Heart left ventricle (tissue), 13 donors: ENCODE measurements at regions not wholly inside any gene's neighbourhood (a gene's known extent, or its start where the extent isn't known, plus 50 kb on each side); places are given as distances from the start of the nearest gene placed in this dataset.
"Not testable (repeated sequence)": the region's sequence is repeated elsewhere in the genome, so short reads cannot be mapped to it uniquely, and the experiment has no call there.

Experiments
- POLR2A ChIP-seq, 2 donors: fragments of 450-650 bp; IDR thresholded peaks; one replicate each; pipeline ENCODE4 v1.6.1; 2017; ENCODE audit warnings: antibody characterized with exemption in 2 of 2, mild to moderate bottlenecking in 2 of 2, moderate library complexity in 2 of 2
- TF ChIP-seq, protein P1 (sequence below), 12 donors: fragments of 200-600 bp; sonication (generic) in 4 of 12; IDR thresholded peaks; one replicate each; pipeline versions ENCODE4 v1.5.0 to v1.8.0; 2018 to 2022; ENCODE audit warnings: antibody characterized with exemption in 12 of 12, mild to moderate bottlenecking in 5 of 12
- donor health status: ischemic (EF 13 %, LVEDD 7.1; RV severe dilation, severe dysfunction).
- donor health status: DM: no; HTN: yes; CAD: no.
- donor health status: DM: no; HTN: no; CAD: no.
- donor health status: ischemic (EF 25% LVEDD 6.9; RV normal size, moderate dysfunction).
- donor health status: ischemic (EF 25% LVEDD 5.7; RV mildly dilated, moderate dysfunction).
- donor health status: ischemic (EF 35%, LVEDD 5.7; RV mildly dilated, moderate dysfunction).
- donor health status: nonischemic (EF 11% LVEDD 7.7; RV severe dilation, severe dysfunction).
- donor health status: DM: yes; HTN: yes; CAD: no.
- donor health status: PGD.
- donor health status: ischemic (EF 29% LVEDD 5.4; RV normal size, mild dysfunction).
- donor health status: nonischemic (EF 23%, LVEDD 6.1; RV moderate dilation, normal function).

DNA sequence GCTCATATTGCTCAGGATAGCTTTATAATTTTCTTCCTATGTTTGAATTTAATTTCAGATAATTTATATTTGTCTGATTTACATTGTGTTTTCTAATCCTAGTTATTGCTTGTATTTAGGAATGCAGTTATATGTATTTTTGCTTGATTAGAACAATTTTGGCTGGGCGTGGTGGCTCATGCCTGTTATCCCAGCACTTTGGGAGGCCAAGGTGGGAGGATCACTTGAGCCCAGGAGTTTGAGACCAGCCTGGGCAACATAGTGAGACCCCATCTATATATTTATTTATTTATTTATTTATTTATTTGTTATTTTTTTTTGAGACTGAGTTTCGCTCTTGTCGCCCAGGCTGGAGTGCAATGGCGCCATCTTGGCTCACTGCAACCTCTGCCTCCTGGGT lies 73.9 kb downstream of the KPNA2 start:
- TF ChIP-seq, protein P1, sequence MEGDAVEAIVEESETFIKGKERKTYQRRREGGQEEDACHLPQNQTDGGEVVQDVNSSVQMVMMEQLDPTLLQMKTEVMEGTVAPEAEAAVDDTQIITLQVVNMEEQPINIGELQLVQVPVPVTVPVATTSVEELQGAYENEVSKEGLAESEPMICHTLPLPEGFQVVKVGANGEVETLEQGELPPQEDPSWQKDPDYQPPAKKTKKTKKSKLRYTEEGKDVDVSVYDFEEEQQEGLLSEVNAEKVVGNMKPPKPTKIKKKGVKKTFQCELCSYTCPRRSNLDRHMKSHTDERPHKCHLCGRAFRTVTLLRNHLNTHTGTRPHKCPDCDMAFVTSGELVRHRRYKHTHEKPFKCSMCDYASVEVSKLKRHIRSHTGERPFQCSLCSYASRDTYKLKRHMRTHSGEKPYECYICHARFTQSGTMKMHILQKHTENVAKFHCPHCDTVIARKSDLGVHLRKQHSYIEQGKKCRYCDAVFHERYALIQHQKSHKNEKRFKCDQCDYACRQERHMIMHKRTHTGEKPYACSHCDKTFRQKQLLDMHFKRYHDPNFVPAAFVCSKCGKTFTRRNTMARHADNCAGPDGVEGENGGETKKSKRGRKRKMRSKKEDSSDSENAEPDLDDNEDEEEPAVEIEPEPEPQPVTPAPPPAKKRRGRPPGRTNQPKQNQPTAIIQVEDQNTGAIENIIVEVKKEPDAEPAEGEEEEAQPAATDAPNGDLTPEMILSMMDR (IDR thresholded peaks at IDR 0.05) = not testable (repeated sequence)
- not testable (repeated sequence) for TF ChIP-seq POLR2A (IDR thresholded peaks at IDR 0.05)
